HL-60 (cell line): ENCODE measurements at regions not wholly inside any gene's neighbourhood (a gene's known extent, or its start where the extent isn't known, plus 50 kb on each side); places are given as distances from the start of the nearest gene placed in this dataset.
A peak's percentile ranks its signal among the peaks of the same experiment; 100 is the strongest.

ENCODE experiments used
- DNase-seq, 2 experiments: peaks; one replicate each; pipeline ENCODE4 v3.0.0-alpha.2; 2010 to 2020; ENCODE audit warnings: low read depth in 1 of 2, low spot score in 1 of 2
- H3K27ac ChIP-seq: fragments of 250-450 bp; sonication (Bioruptor Pico); replicated peaks from 2 replicates; pipeline ENCODE4 v1.5.1; 2020; ENCODE audit warnings: mild to moderate bottlenecking, moderate library complexity
- H3K27me3 ChIP-seq: fragments of 250-450 bp; sonication (Bioruptor Pico); 2 replicates; pipeline ENCODE4 v1.5.1; 2021; ENCODE audit warnings: mild to moderate bottlenecking, moderate library complexity; ENCODE audit not compliant: insufficient read depth, poor library complexity, severe bottlenecking
- H3K4me3 ChIP-seq: replicated peaks from 2 replicates; pipeline ENCODE4 v1.5.1; 2011; ENCODE audit warnings: mild to moderate bottlenecking, control low read depth, low read length; ENCODE audit not compliant: insufficient read depth
- CTCF ChIP-seq: IDR thresholded peaks from one replicate; pipeline ENCODE4 v1.5.1; 2011; ENCODE audit warnings: low read length, control low read depth, inconsistent platforms; ENCODE audit not compliant: insufficient read depth
- GABPA ChIP-seq: IDR thresholded peaks from 2 replicates; pipeline ENCODE4 v1.6.1; 2012; ENCODE audit warnings: low read depth
- POLR2AphosphoS5 ChIP-seq: IDR thresholded peaks from 2 replicates; pipeline ENCODE4 v1.6.1; 2012; ENCODE audit warnings: low read depth
- REST ChIP-seq: IDR thresholded peaks from 2 replicates; pipeline ENCODE4 v1.6.1; 2012; ENCODE audit warnings: low read depth; ENCODE audit not compliant: insufficient replicate concordance
- SPI1 ChIP-seq: IDR thresholded peaks from 2 replicates; pipeline ENCODE4 v1.6.1; 2012; ENCODE audit warnings: low read depth, mild to moderate bottlenecking, borderline replicate concordance

GRCh38 chr9:109639674-109640579, 140.1 kb upstream of the PALM2AKAP2 start:
- TF ChIP-seq SPI1: no peak
- TF ChIP-seq POLR2AphosphoS5: no peak
- TF ChIP-seq GABPA: no peak
- TF ChIP-seq CTCF: no peak
- TF ChIP-seq REST: no peak
- no peak overlapping the region for H3K27ac ChIP-seq
- peaks cover 47% of the 10 kb centered on the region for H3K27me3 ChIP-seq
- peak overlapping the region; percentile 9 for H3K4me3 ChIP-seq
- peak in 1 of 2 experiments; percentile 4 for DNase-seq

GRCh38 chr9:109640580-109641371, 139.2 kb upstream of the PALM2AKAP2 start:
- no peak for TF ChIP-seq SPI1
- no peak for TF ChIP-seq POLR2AphosphoS5
- no peak for TF ChIP-seq REST
- TF ChIP-seq GABPA: no peak
- no peak for TF ChIP-seq CTCF
- Histone ChIP-seq H3K27ac (no peak overlapping the region), H3K4me3 (peak overlapping the region; percentile 9), H3K27me3 (peaks cover 45% of the 10 kb centered on the region)
- peak in 1 of 2 experiments; percentile 18 for DNase-seq

GRCh38 chr9:109641372-109641659, 138.7 kb upstream of the PALM2AKAP2 start:
- H3K27ac ChIP-seq: no peak overlapping the region

More at GRCh38 chr9:109641372-109641659, 138.7 kb upstream of the PALM2AKAP2 start:
- DNase-seq: no peak
- no peak for TF ChIP-seq POLR2AphosphoS5
- no peak for TF ChIP-seq CTCF
- no peak for TF ChIP-seq REST
- no peak for TF ChIP-seq GABPA
- TF ChIP-seq SPI1: no peak
- Histone ChIP-seq H3K27me3 (peaks cover 45% of the 10 kb centered on the region), H3K4me3 (no peak overlapping the region)
